NK-92 treated with Interleukin-12 subunit alpha and Interleukin-12 subunit beta, amount 100 ng/mL, for 24 hours (cell line): ENCODE measurements at regions not wholly inside any gene's neighbourhood (a gene's known extent, or its start where the extent isn't known, plus 50 kb on each side); places are given as distances from the start of the nearest gene placed in this dataset.

ENCODE experiments used
- DNase-seq: peaks from one replicate; lab custom pipeline; 2025; lab: John Stamatoyannopoulos, UW

GRCh38 chr2:13014783-13015182 is 298.0 kb downstream of the TRIB2 start:
- no peak for DNase-seq

DNA sequence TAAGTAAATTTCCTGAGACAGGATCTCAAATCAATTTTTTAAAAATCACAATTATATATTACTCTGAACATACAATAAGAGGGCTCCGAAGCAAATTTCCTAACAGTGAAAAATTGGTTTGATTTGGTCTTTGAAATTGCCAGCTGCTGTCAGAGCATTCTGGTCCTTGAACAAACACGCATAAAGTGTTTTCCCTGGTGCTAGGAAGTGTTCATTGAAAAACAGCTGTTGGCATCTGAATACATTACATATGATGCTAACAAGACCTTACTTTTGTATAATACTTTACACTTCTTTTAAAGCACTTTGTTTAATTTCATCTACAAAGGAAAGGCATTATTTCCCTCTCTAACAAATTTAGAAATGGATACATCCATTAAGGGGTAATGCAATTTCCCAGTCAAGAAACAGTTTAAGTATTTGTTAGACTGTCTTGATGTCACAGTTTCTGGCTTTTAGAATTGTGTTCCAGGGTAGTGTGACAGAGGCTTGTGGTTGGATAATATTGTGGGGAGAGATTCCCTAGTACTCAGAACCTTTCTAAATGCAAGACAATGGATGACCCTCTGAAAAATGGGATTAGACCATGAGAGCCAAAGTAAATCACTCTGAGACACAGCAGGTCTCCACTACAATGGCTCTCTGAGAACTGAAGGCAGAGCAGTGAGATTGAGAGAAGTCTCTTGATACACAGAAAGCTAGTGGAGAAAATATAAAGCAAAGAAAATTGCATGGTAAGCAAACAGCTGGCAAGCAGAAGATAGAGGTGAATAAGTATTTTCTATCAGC is 299.0 kb downstream of the TRIB2 start:
- DNase-seq = no peak

GRCh38 chr2:13018490-13018889 is 301.8 kb downstream of the TRIB2 start:
- no peak for DNase-seq

- DNase-seq = no peak
Measured at GRCh38 chr2:13019781-13020180, 303.0 kb downstream of the TRIB2 start.

GRCh38 chr2:13020469-13020868 is 303.7 kb downstream of the TRIB2 start:
- no peak for DNase-seq

DNA sequence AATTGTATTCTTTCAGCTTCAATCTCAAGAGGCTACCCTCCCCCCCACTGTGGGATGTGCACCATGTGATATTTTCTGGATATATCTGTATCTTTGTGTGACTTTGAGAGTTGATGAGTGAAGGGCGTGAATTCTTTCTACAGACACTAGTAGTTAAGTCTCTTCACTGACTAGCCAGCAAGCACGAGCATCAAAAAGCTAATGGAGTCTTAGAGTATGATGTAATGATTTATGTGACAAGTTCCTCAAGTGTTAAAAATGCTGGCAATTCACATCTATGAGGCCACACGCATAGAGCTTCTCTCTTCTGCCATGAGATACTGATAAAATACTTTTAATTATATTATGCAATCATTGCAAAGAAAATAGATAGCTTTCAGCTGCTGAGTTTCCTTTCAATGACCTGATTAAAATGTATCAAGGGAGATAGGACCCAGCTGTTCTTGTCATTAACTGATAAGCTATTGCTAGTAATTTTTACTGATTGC is 304.8 kb downstream of the TRIB2 start:
- no peak for DNase-seq

DNA sequence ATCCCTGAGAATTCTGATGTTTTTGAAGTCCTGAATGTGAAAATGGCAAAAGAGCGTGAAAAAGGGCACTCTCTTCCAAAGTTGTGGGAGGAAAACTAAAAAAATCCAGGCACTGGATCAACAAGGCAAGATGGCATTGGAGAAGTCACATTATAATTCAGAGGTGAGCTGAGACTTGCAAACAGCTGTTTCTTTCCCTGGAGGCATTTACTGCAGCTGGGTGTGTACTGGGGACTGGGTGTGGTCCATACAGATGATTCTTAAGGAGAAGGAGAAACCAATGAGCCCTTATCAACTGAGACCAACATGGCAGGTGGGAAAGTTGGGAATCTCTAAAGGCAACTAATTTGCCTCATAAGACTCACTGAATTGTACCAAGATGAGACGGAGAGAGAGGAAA is 313.9 kb downstream of the TRIB2 start:
- DNase-seq = no peak

DNA sequence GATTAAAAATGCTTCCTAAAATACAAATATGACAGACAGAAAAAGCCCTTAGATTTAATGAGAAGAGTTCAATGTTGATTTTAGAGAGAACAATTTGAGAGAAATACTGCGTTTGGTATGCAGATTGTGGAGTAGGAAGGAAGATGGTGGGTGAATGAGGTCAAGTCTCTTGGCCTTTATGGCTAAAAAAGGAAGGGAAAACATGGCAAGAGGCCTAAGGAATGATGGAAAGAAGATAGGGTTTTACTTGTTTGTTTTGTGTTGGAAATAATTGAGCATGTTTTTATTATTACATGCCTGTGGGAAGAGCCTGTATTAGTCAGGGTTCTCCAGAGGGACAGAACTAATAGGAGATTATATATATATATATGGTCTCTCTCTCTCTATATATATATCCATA is 318.1 kb downstream of the TRIB2 start:
- DNase-seq = no peak

- no peak for DNase-seq
Measured at GRCh38 chr2:13035866-13036265, 319.1 kb downstream of the TRIB2 start.

DNA sequence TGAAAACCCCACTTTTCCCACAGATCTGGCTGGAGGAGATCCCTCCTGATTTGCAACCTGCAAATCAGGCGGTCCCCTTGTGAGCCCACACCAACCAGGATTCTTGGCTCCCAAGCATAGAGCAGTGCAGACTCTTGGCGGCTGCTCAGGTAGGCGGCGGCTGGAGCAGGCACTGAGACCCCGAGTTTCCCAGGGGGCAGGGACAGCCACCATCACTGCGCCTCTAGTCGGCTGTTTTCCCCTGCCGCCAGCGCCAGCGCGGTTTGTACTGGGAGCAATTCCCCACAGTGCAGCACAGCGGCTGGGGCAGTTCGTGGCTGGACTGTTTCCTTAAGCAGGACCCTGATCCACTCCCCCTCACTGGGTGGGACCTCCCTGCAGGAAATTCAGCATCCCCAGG is 323.3 kb downstream of the TRIB2 start:
- no peak for DNase-seq

DNA sequence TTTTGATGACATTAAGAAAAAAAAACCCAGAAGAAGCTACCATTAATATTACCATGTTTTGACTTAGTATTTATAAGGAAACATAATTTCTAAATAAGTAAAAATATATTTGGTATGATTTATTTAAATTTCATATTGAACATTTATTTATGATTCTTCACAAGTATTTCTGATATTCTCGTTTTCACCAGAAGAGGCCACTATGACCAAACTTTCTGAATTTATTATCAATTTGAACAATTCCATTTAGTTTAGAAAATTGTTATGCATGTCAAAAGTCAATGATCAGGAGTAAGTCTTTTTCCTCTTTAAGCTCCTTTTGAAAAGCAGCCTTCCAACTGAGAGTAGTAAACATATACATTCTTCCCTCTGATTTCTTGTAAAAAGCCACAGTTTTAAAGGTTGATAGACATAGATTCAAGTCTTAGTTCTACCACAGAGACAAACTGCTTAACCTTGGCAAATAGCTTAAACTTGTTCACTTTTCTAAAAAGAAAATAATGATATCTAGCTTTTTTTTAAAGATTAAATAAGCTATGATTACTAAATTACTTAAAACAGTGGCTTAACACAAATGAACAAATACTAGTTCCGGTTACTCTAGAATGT is 329.9 kb downstream of the TRIB2 start:
- DNase-seq = no peak

DNA sequence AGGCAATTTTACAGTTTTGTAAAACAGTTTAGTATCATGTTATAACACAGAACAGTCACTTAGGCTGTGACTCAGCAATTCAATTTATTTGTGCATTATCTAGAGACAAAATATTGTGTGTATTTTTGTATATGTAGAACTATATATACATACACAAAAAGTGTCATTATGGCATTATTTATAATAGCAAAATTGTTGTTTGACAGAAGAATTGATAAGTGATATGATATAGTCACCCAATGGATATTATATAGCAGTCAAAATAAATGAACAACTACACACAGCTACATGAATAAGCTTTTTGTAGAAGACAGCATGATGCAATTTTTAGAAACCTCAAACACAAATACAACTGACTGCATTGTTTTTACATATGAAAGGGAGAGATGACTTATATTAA is 334.0 kb downstream of the TRIB2 start:
- DNase-seq = no peak

DNA sequence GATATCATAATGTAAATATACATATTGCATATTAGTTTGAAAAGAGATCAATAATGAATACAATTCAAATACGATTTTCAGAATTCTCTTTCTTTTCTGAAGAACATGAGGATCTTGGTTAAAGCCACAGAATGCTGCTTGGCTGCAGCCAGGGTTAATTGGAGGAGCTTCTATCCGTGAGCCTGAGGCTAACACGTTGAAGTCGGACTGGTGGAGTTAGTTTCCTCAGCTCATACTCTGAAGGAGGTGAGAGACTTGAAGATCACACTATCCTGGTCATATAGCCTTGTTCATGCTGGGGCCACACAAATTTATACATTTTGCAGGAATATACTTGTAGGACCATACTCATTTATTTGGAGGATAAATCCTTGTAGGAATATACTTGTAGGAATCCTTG is 335.8 kb downstream of the TRIB2 start:
- DNase-seq = no peak

DNA sequence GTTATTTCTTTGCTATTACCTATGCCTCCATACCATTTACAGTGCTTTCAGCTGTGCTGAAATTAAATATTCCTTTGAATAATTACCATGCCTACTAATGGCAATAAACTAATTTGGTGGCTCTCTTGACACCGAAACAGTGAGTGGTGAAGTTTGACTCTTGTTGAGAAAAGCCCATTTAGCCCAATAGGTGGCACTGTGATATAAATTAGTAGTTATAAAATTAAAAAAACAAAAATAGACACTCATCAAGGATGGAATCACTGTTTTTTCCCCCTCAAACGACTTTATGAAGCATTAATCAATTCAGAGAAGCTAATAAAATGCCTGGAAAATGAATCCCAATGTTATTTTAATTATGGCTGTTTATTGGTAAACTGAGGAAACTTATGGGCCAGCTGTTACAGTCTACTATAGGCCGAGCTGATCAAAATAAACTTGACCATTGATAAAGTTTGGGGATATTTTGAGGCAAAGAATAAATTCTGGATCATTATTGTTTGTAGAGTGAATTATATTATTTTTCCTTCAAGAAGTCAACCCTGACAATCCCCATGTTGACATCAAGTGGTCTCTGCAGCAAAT is 339.6 kb downstream of the TRIB2 start:
- no peak for DNase-seq

DNA sequence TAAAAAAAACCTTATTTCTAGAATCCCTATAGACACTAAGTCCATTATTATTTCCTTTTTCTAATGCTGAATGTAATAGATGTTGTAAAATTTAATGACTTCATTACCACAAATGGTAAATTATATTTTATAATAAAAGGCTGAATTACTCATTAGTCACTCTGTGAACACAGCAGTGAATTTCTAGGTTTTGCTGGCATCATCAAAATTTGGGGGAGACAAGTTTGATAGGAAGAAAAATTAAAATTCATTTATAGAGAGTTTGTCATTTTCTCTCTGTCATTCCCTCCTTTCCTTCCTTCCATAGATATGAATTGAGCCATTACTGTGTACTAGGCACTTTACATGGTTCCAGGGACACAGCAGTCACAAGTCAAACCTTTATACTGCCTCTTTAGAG is 340.9 kb downstream of the TRIB2 start:
- no peak for DNase-seq

DNA sequence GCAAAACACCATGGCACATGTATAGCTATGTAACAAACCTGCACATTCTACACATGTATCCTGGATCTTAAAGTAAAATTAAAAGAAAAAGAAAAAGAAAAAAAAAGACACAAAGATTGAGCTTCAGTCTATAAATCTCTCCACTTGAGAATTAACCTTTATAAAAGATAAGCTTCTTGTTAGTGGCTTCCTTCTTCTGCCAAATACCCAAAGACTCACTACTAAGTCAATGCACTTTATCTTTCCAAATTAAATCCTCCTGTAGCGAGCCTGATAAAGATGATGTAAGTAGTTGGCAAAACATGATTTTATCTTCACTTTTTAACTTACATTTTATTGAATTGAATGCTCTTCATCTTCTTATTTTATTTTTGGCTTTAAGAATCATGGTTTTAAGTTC is 349.9 kb downstream of the TRIB2 start:
- no peak for DNase-seq

DNA sequence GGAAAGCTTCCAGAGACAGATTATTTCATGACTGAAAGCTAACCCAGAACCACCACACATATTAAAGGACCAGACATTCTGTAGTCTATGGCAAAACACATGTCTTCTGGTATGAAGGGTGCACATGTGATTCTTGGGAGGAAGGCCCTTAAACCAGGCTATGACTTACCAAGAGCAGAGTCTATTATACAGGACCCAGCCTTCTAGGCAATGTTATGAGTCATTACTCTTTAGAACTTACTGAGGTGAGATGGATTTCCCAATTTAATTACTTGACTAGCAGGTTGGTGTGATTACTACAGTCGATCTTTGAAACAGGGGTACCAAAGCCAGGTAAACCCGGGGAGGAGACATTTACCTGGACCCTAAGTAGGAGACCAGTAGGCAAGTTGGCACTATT is 350.8 kb downstream of the TRIB2 start:
- DNase-seq = no peak

- no peak for DNase-seq
Measured at GRCh38 chr2:13089971-13090370, 373.2 kb downstream of the TRIB2 start.

GRCh38 chr2:13091455-13091854 is 374.7 kb downstream of the TRIB2 start:
- DNase-seq = no peak

- no peak for DNase-seq
Measured at GRCh38 chr2:13091861-13092378, 375.2 kb downstream of the TRIB2 start.

GRCh38 chr2:13093416-13093991 is 376.8 kb downstream of the TRIB2 start:
- no peak for DNase-seq

DNA sequence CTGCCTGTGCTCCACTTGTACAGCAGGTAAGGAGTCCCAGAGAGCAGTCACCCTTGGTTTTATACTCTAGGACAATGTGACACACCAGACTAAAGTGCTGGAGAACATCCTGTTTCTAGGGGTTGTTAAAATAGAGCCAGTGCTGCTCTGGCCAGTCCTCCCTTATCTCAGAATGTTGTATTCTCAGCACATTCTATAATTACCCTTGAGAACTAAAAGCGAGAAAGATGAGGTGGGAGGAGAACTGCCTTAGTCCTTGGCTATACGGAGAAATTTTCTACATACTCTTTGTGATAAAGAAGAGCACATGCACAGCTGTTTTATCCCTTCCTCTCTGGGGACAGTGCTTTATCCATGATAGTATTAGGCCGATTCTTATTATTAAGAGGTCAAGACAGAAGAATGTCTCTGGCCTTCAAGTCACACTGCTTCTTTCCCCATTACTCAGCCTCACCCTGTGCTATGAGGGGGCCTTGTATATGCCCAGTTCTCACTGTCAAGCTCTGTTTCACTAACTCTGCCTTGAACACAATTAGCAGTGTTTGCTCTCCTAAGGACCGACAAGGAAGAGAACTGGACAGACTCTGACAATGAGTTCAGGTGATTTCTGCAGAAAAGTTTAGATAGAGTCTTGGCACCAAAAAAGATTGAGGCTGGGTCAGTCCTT is 385.8 kb downstream of the TRIB2 start:
- no peak for DNase-seq
